K562 (cell line): ENCODE measurements at regions not wholly inside any gene's neighbourhood (a gene's known extent, or its start where the extent isn't known, plus 50 kb on each side); places are given as distances from the start of the nearest gene placed in this dataset.

Experiments used
- ATAC-seq: fragments of 200-7000 bp; cut with Tn5 transposase; 3 replicates; pipeline ENCODE4 v1.9.1; 2020; ENCODE audit warnings: moderate library complexity
- BruUV-seq: library from RNA; stranded (reverse); fragments of 400-500 nt; replicated peaks from 2 replicates; lab custom pipeline; 2021; lab: Mats Ljungman, UMichigan
- CTCF ChIA-PET: fragments of 300-600 bp; formaldehyde crosslinking; extraction: SDS; loops from one replicate; lab custom pipeline; 2021; ENCODE audit warnings: low intra/inter-chr PET ratio; lab: Yijun Ruan, JAX
- POLR2A ChIA-PET: fragments of 300-600, 350-650 bp; sonication (Branson Sonifier 250); formaldehyde crosslinking; extraction: SDS; loops from one replicate; lab custom pipeline; 2021; ENCODE audit warnings: antibody characterized with exemption, inconsistent platforms; lab: Yijun Ruan, JAX
- DNase-seq, 4 experiments: peaks; one replicate each; pipeline versions ENCODE4 v3.0.0 to v3.0.0-alpha.2; 2011 to 2018; ENCODE audit warnings: low spot score in 3 of 4, mixed read lengths in 3 of 4; ENCODE audit errors: extremely low read depth in 1 of 4
- FAIRE-seq: peaks from 2 replicates; lab custom pipeline; 2011; peaks lifted over from hg19 to GRCh38; lab: Jason Lieb, UNC
- H2AFZ ChIP-seq: 2 replicates; pipeline ENCODE4 v1.6.0; 2011; ENCODE audit warnings: low read depth, low read length, control low read depth, inconsistent platforms
- H3K27ac ChIP-seq: fragments of 200-600 bp; 3 replicates; pipeline ENCODE4 v1.8.0; 2011; ENCODE audit warnings: low read depth, mild to moderate bottlenecking, control low read depth, inconsistent platforms, low read length, moderate library complexity, mixed read lengths; ENCODE audit errors: extremely low read depth
- H3K27me3 ChIP-seq, 2 experiments: fragments of 300-600 bp in 1 of 2; 2 replicates in 1 of 2; 3 replicates in 1 of 2; pipeline versions ENCODE4 v1.6.0 to v1.8.0; 2011; ENCODE audit warnings: inconsistent platforms in 2 of 2, low read length in 2 of 2, mild to moderate bottlenecking in 1 of 2, mixed read lengths in 1 of 2, moderate library complexity in 1 of 2; ENCODE audit not compliant: control insufficient read depth in 2 of 2, insufficient read depth in 2 of 2
- H3K36me3 ChIP-seq: fragments of 300-600 bp; 3 replicates; pipeline ENCODE4 v1.8.0; 2011; ENCODE audit warnings: mild to moderate bottlenecking, low read length, inconsistent platforms; ENCODE audit not compliant: control insufficient read depth, insufficient read depth
- H3K4me1 ChIP-seq, 2 experiments: fragments of 200-600 bp in 1 of 2; replicated peaks in 1 of 2; 2 replicates in 1 of 2; 3 replicates in 1 of 2; pipeline versions ENCODE4 v1.5.1 to v1.8.0; 2011; ENCODE audit warnings: inconsistent platforms in 2 of 2, low read length in 2 of 2, mild to moderate bottlenecking in 1 of 2, mixed read lengths in 1 of 2, moderate library complexity in 1 of 2; ENCODE audit not compliant: control insufficient read depth in 2 of 2, insufficient read depth in 2 of 2
- H3K4me2 ChIP-seq: 2 replicates; pipeline ENCODE4 v1.6.1; 2011; ENCODE audit warnings: low read length, control low read depth, inconsistent platforms, mixed read lengths; ENCODE audit not compliant: insufficient read depth
- H3K4me3 ChIP-seq: fragments of 200-600 bp; sonication (generic), shearing (Covaris generic); 2 replicates; pipeline ENCODE4 v1.5.1; 2016; ENCODE audit warnings: control low read depth, inconsistent platforms
- H3K79me2 ChIP-seq: fragments of 200-600 bp; 3 replicates; pipeline ENCODE4 v1.8.0; 2011; ENCODE audit warnings: low read length, inconsistent platforms; ENCODE audit not compliant: control insufficient read depth, insufficient read depth
- H3K9ac ChIP-seq, 2 experiments: 2 replicates each; pipeline versions ENCODE4 v1.6.0 to v1.6.1; 2011; ENCODE audit warnings: low read depth in 2 of 2, low read length in 2 of 2, control low read depth in 1 of 2, inconsistent platforms in 1 of 2, mild to moderate bottlenecking in 1 of 2, mixed read lengths in 1 of 2; ENCODE audit not compliant: insufficient read depth in 1 of 2
- H3K9me1 ChIP-seq: one replicate; pipeline ENCODE4 v1.6.0; 2011; ENCODE audit warnings: inconsistent platforms, mild to moderate bottlenecking, low read length, moderate library complexity; ENCODE audit not compliant: control insufficient read depth, insufficient read depth
- H3K9me3 ChIP-seq: replicated peaks from 2 replicates; pipeline ENCODE4 v1.5.1; 2011; ENCODE audit warnings: low read depth, low read length, inconsistent platforms; ENCODE audit not compliant: control insufficient read depth, insufficient read depth
- H4K20me1 ChIP-seq: replicated peaks from 2 replicates; pipeline ENCODE4 v1.6.1; 2011; ENCODE audit warnings: low read length, inconsistent platforms, mixed read lengths; ENCODE audit not compliant: control insufficient read depth, insufficient read depth
- HDAC3 ChIP-seq: fragments of 450-650 bp; IDR thresholded peaks from 2 replicates; pipeline ENCODE4 v1.6.1; 2018; ENCODE audit warnings: borderline replicate concordance, mild to moderate bottlenecking, moderate library complexity; ENCODE audit not compliant: partially characterized antibody
- HNRNPH1 ChIP-seq: fragments of 200-400 bp; formaldehyde crosslinking; optimal IDR thresholded peaks from 2 replicates; pipeline ENCODE3; 2017; ENCODE audit warnings: low read depth, mild to moderate bottlenecking, low read length, moderate library complexity
- IRF1 ChIP-seq: sonication (generic); formaldehyde crosslinking; IDR thresholded peaks from 2 replicates; pipeline ENCODE4 v1.8.0; 2022; ENCODE audit warnings: missing genetic modification reagents, mild to moderate bottlenecking, borderline replicate concordance
- MBD2 ChIP-seq: sonication (generic); IDR thresholded peaks from 2 replicates; pipeline ENCODE4 v1.6.1; 2016; ENCODE audit warnings: low read depth, borderline replicate concordance
- MYNN ChIP-seq, 2 experiments: sonication (generic); formaldehyde crosslinking in 1 of 2; IDR thresholded peaks; 2 replicates each; pipeline versions ENCODE4 v1.5.0 to v1.6.1; 2016 to 2020; ENCODE audit warnings: antibody characterized with exemption in 1 of 2, missing genetic modification reagents in 1 of 2
- NBN ChIP-seq: fragments of 450-650 bp; IDR thresholded peaks from 2 replicates; pipeline ENCODE4 v1.6.1; 2016; ENCODE audit warnings: low read depth, mild to moderate bottlenecking
- NCOA4 ChIP-seq: fragments of 450-650 bp; IDR thresholded peaks from 2 replicates; pipeline ENCODE4 v1.6.1; 2018; ENCODE audit warnings: mild to moderate bottlenecking; ENCODE audit not compliant: partially characterized antibody
- NELFE ChIP-seq: IDR thresholded peaks from 2 replicates; pipeline ENCODE4 v1.6.1; 2011; ENCODE audit warnings: mild to moderate bottlenecking; ENCODE audit not compliant: insufficient read depth, insufficient read length
- POU5F1 ChIP-seq: fragments of 150-350 bp; IDR thresholded peaks from 2 replicates; pipeline ENCODE4 v1.6.1; 2014; ENCODE audit warnings: borderline replicate concordance, low read length, low read depth, mild to moderate bottlenecking; ENCODE audit not compliant: partially characterized antibody
- PYGO2 ChIP-seq: fragments of 450-650 bp; IDR thresholded peaks from 2 replicates; pipeline ENCODE4 v1.6.1; 2016; ENCODE audit warnings: mild to moderate bottlenecking, missing genetic modification characterization, moderate library complexity, missing compliant biosample characterization
- RFX1 ChIP-seq: fragments of 450-650 bp; IDR thresholded peaks from 2 replicates; pipeline ENCODE4 v1.6.1; 2016; ENCODE audit warnings: mild to moderate bottlenecking, moderate library complexity
- SAP30 ChIP-seq: fragments of 200-600 bp; sonication (generic); IDR thresholded peaks from 2 replicates; pipeline ENCODE4 v1.6.1; 2012; ENCODE audit warnings: borderline replicate concordance, low read depth, mild to moderate bottlenecking, moderate library complexity, low read length, control low read depth, inconsistent platforms; ENCODE audit not compliant: insufficient read depth, poor library complexity, severe bottlenecking
- USF1 ChIP-seq: sonication (generic); formaldehyde crosslinking; IDR thresholded peaks from 2 replicates; pipeline ENCODE4 v1.9.0; 2022; ENCODE audit warnings: mild to moderate bottlenecking, missing genetic modification reagents
- ZBTB33 ChIP-seq: sonication (generic); formaldehyde crosslinking; IDR thresholded peaks from 2 replicates; pipeline ENCODE4 v1.8.1; 2023; ENCODE audit warnings: mild to moderate bottlenecking, missing genetic modification reagents
- ZKSCAN8 ChIP-seq: fragments of 200-800 bp; sonication (Bioruptor generic); IDR thresholded peaks from 2 replicates; pipeline ENCODE4 v1.6.1; 2016; ENCODE audit warnings: missing genetic modification characterization, missing compliant biosample characterization
- ZNF280A ChIP-seq: fragments of 450-650 bp; IDR thresholded peaks from 2 replicates; pipeline ENCODE4 v1.6.1; 2018; ENCODE audit warnings: mild to moderate bottlenecking, low read depth; ENCODE audit not compliant: partially characterized antibody
- ZNF778 ChIP-seq: fragments of 450-650 bp; formaldehyde crosslinking; IDR thresholded peaks from 2 replicates; pipeline ENCODE4 v1.4.0; 2020; ENCODE audit warnings: mild to moderate bottlenecking, moderate library complexity
- WGBS: fragments of 100-300 bp; shearing (Covaris generic); methylation state at CpG from one replicate; pipeline ENCODE4 v1.1.6; 2016; ENCODE audit warnings: low coverage, mixed read lengths; ENCODE audit not compliant: insufficient coverage; ENCODE audit errors: missing lambda C conversion rate; 5-methylcytosine and 5-hydroxymethylcytosine counted together
- in situ Hi-C: fragments of 300-500 bp; cut with MboI; formaldehyde crosslinking; loops from 4 replicates; pipeline ENCODE4 v1.15.0; 2018; ENCODE audit warnings: inconsistent platforms, mixed read lengths
- intact Hi-C: fragments of 100-400 bp; cut with micrococcal nuclease; formaldehyde crosslinking; loops from 2 replicates; pipeline ENCODE4 v1.14.2; 2022

GRCh38 chr11:36825251-36825650 is 227.2 kb upstream of the RAG2 start (continued):
- TF ChIP-seq ZBTB33 (CRISPR knock-in tag) (no peak), NCOA4 (no peak), MBD2 (no peak), RFX1 (no peak), MYNN (IDR thresholded peaks at IDR 0.05) (no peak), MYNN (CRISPR knock-in tag; IDR thresholded peaks at IDR 0.05) (no peak), POU5F1 (no peak)

- Histone ChIP-seq H4K20me1 (no peaks in the 10 kb centered on the region), H3K27me3 (no peaks in the 10 kb centered on the region), H2AFZ (no peak overlapping the region), H3K9me3 (no peaks in the 10 kb centered on the region), H3K4me2 (no peak overlapping the region), H3K79me2 (no peaks in the 10 kb centered on the region), H3K27ac (no peak overlapping the region), H3K9ac (no peak overlapping the region), H3K9me1 (no peaks in the 10 kb centered on the region), H3K4me3 (no peak overlapping the region), H3K4me1 (no peaks in the 10 kb centered on the region), H3K36me3 (no peaks in the 10 kb centered on the region)
- intact Hi-C loops, result no loop called here
- 0% methylated on average over 1 of the region's 1 CpG for WGBS
- ChIA-PET POLR2A (interaction anchor here (1.0 kb wide), 1 partner anchor 22 kb away, joined by 4 read pairs; no protein-coding TSS in a partner anchor), CTCF (no interaction called here)
- DNase-seq, result no peak
- in situ Hi-C loops, result no loop called here
- ATAC-seq, result no peak
- no TSS peak for BruUV-seq
- no peak for FAIRE-seq
- TF ChIP-seq IRF1 (CRISPR knock-in tag) (no peak), NBN (no peak), ZKSCAN8 (CRISPR knock-in tag) (no peak), PYGO2 (tag) (no peak), USF1 (no peak), HDAC3 (no peak), ZNF280A (no peak), ZNF778 (no peak), NELFE (no peak), HNRNPH1 (no peak), SAP30 (no peak)
Observed at GRCh38 chr11:36824349-36824748, 226.3 kb upstream of the RAG2 start.
